Stimulated activated naive CD8-positive, alpha-beta T cell treated with anti-CD3 and anti-CD28 coated beads, Interleukin-15, Interleukin-2, amounts not matched to agents 100 ng/mL and 50 ng/mL, for 24 hours (primary cell): ENCODE measurements at regions not wholly inside any gene's neighbourhood (a gene's known extent, or its start where the extent isn't known, plus 50 kb on each side); places are given as distances from the start of the nearest gene placed in this dataset.
"Not testable (repeated sequence)": the region's sequence is repeated elsewhere in the genome, so short reads cannot be mapped to it uniquely, and the experiment has no call there.

Experiments used
- H3K27ac Mint-ChIP-seq: one replicate; pipeline ENCODE4 v1.8.0; 2021; ENCODE audit warnings: mild to moderate bottlenecking, mixed read lengths
- H3K27me3 Mint-ChIP-seq: one replicate; pipeline ENCODE4 v1.8.0; 2021; ENCODE audit warnings: mixed read lengths
- H3K36me3 Mint-ChIP-seq: one replicate; pipeline ENCODE4 v1.8.0; 2021; ENCODE audit warnings: low read depth, mixed read lengths
- H3K4me1 Mint-ChIP-seq: one replicate; pipeline ENCODE4 v1.8.0; 2021; ENCODE audit warnings: low read depth, mixed read lengths
- H3K4me3 Mint-ChIP-seq: one replicate; pipeline ENCODE4 v1.8.0; 2021; ENCODE audit warnings: mild to moderate bottlenecking, mixed read lengths
- H3K9me3 Mint-ChIP-seq: one replicate; pipeline ENCODE4 v1.8.0; 2021; ENCODE audit warnings: mixed read lengths

DNA sequence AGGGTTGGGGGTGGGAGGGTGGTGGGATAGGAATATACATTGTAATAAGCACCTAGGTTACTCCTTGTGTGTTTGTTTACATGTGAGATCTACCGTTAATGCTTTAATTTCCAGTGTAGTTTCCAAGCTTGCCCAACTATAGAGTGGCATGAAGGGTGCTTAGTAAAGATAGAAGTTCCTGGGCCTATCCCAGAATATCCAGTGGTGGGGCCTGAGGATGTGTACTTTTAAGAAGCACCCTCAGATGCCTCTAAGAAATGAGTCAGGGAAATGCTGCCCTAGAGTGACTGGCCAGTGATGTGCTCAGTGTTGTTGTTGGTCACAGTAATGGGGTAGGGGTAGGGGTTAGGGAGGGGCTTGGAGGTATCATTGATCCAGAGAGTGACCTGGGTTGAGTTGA is 141.3 kb downstream of the TSEN15 start:
- H3K27ac Mint-ChIP-seq = no peak overlapping the region
- H3K27me3 Mint-ChIP-seq = peaks cover 16% of the 10 kb centered on the region

DNA sequence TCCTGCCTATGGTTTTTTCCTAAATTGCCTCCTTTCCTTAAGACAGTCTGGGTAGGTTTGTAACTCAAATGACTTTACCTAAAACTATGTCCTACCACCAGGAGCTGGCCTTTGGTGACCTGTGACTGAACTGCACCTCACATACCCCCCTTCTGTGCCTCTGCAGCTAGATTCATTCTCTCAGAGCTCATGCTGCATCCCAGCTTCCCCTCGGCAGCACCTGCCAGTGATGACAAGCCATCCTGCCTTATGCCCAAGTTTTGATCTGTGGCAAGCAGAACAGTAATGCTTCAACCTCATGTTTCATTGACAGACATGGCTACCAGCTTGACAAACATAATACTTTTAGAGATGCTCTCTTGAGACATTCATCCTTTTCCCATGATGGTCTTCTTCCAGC is 141.9 kb downstream of the TSEN15 start:
- Mint-ChIP-seq H3K9me3 (no peaks in the 10 kb centered on the region), H3K4me1 (no peaks in the 10 kb centered on the region), H3K36me3 (no peaks in the 10 kb centered on the region), H3K27ac (no peak overlapping the region), H3K27me3 (peaks cover 16% of the 10 kb centered on the region), H3K4me3 (no peak overlapping the region)

More for the DNA sequence above, 141.3 kb downstream of the TSEN15 start:
- no peak overlapping the region for H3K4me3 Mint-ChIP-seq
- no peaks in the 10 kb centered on the region for H3K4me1 Mint-ChIP-seq
- H3K36me3 Mint-ChIP-seq = no peaks in the 10 kb centered on the region
- no peaks in the 10 kb centered on the region for H3K9me3 Mint-ChIP-seq

DNA sequence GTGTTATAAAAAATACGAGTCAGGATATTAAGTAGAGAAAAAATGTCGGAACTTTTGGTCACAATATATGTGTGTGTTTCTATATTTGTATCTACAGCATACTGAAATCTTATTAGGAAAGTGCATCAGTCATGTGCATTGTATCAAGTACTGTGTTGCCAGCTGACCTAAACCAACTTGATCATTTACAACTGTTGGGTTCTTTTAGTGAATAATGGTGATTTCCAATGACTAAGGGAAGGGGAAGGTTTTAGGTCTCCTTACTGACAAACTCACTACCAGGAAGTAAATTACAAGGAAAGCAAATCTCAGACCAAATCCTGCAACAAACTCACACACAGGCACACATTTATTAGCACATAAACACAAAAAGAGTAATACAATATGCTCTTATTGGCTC is 142.7 kb downstream of the TSEN15 start:
- Mint-ChIP-seq H3K9me3 (no peaks in the 10 kb centered on the region), H3K36me3 (no peaks in the 10 kb centered on the region), H3K4me3 (no peak overlapping the region), H3K4me1 (no peaks in the 10 kb centered on the region), H3K27ac (no peak overlapping the region), H3K27me3 (peaks cover 14% of the 10 kb centered on the region)

DNA sequence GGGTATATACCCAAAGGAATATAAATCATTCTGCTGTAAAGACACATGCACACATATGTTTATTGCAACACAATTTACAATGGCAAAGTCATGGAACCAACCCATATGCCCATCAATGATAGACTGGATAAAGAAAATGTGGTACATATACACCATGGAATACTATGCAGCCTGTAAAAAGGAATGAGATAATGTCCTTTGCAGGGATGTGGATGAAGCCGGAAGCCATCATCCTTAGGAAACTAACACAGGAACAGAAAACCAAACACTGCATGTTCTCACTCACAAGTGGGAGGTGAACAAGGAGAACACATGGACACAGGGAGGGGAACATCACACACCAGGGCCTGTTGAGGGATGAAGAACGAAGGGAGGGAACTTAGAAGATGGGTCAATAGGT is 144.2 kb downstream of the TSEN15 start:
- not testable (repeated sequence) for H3K4me1 Mint-ChIP-seq, H3K36me3 Mint-ChIP-seq, H3K4me3 Mint-ChIP-seq, H3K27ac Mint-ChIP-seq, H3K9me3 Mint-ChIP-seq
- peaks cover 10% of the 10 kb centered on the region for H3K27me3 Mint-ChIP-seq

- H3K36me3 Mint-ChIP-seq = no peaks in the 10 kb centered on the region
- no peaks in the 10 kb centered on the region for H3K9me3 Mint-ChIP-seq
- no peak overlapping the region for H3K4me3 Mint-ChIP-seq
- H3K4me1 Mint-ChIP-seq = no peaks in the 10 kb centered on the region
- no peak overlapping the region for H3K27ac Mint-ChIP-seq
- peaks cover 13% of the 10 kb centered on the region for H3K27me3 Mint-ChIP-seq
These were observed 146.3 kb downstream of the TSEN15 start for GRCh38 chr1:184197831-184198230.

DNA sequence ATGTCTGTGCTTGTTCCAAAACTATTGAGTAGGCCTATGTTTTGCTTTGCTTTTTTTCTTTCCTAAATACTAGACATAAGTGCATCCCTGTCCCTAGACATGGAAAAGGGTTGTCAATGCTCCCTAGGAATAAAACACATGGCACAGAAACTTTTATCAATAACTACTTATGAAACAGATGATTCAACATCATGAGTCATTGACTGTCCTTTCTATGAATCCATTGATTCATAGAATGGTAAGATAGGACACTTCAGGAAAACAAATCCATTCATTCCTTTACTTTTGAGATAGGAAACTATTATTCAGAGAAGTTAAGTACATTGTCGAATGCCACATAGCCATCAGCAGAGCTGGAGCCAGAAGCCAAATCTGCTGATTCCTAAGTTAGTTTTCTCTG is 147.5 kb downstream of the TSEN15 start:
- no peaks in the 10 kb centered on the region for H3K36me3 Mint-ChIP-seq
- no peaks in the 10 kb centered on the region for H3K9me3 Mint-ChIP-seq
- H3K27ac Mint-ChIP-seq = no peak overlapping the region
- peaks cover 9% of the 10 kb centered on the region for H3K27me3 Mint-ChIP-seq
- H3K4me1 Mint-ChIP-seq = no peaks in the 10 kb centered on the region
- no peak overlapping the region for H3K4me3 Mint-ChIP-seq

GRCh38 chr1:184199438-184200085 is 148.0 kb downstream of the TSEN15 start:
- peaks cover 9% of the 10 kb centered on the region for H3K27me3 Mint-ChIP-seq
- no peaks in the 10 kb centered on the region for H3K4me1 Mint-ChIP-seq
- H3K27ac Mint-ChIP-seq = no peak overlapping the region
- H3K4me3 Mint-ChIP-seq = no peak overlapping the region
- no peaks in the 10 kb centered on the region for H3K36me3 Mint-ChIP-seq
- H3K9me3 Mint-ChIP-seq = no peaks in the 10 kb centered on the region

DNA sequence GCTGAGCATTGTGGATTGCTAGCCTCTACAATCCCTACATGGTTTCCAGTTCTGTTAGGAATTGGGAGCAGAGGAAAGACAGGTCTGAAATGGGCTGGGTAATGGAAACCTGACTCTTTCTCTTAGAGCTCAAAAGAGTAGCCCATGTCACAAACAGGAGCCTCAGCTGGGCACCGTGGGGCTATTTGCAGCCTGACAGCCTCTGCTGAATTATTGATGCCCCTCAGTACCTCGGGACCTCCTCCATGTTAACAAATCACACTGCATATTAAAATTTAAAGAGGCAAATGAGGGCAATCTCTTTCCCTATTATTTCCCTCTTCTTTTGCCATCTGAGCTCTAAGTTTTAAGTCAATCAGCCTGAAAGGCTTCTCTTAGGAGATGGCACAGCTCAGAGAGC is 157.1 kb downstream of the TSEN15 start:
- Mint-ChIP-seq H3K9me3 (no peaks in the 10 kb centered on the region), H3K4me3 (no peak overlapping the region), H3K36me3 (no peaks in the 10 kb centered on the region), H3K27me3 (peaks cover 18% of the 10 kb centered on the region), H3K27ac (no peak overlapping the region), H3K4me1 (no peaks in the 10 kb centered on the region)

GRCh38 chr1:184210031-184210430 is 158.5 kb downstream of the TSEN15 start:
- Mint-ChIP-seq H3K4me3 (no peak overlapping the region), H3K9me3 (no peaks in the 10 kb centered on the region), H3K4me1 (no peaks in the 10 kb centered on the region), H3K36me3 (no peaks in the 10 kb centered on the region), H3K27me3 (peaks cover 18% of the 10 kb centered on the region), H3K27ac (no peak overlapping the region)

DNA sequence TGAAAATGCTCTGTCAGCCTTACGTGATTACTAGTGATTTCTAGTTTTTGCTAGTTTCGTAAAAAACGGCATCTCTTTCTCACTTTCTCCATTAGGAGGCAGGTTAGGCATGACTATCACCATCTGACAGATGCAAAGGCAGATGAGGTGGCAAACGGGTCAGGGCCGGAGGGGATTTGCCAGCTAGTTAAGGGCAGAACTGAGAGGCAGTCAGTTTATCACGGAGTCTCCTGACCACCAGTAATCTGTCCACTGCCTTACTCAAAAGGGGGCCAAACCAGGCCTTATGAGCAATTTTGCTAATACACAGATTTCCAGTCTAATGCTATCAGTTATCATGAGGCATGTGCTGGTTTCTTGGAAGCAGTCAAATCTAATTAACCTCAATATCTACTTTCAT is 159.3 kb downstream of the TSEN15 start:
- no peak overlapping the region for H3K27ac Mint-ChIP-seq
- H3K36me3 Mint-ChIP-seq = no peaks in the 10 kb centered on the region
- H3K4me1 Mint-ChIP-seq = no peaks in the 10 kb centered on the region
- H3K9me3 Mint-ChIP-seq = no peaks in the 10 kb centered on the region
- H3K4me3 Mint-ChIP-seq = no peak overlapping the region
- H3K27me3 Mint-ChIP-seq = peaks cover 17% of the 10 kb centered on the region

GRCh38 chr1:184212649-184213314 is 161.3 kb downstream of the TSEN15 start:
- Mint-ChIP-seq H3K27ac (no peak overlapping the region), H3K9me3 (no peaks in the 10 kb centered on the region), H3K36me3 (no peaks in the 10 kb centered on the region), H3K27me3 (peaks cover 11% of the 10 kb centered on the region), H3K4me1 (no peaks in the 10 kb centered on the region), H3K4me3 (no peak overlapping the region)

DNA sequence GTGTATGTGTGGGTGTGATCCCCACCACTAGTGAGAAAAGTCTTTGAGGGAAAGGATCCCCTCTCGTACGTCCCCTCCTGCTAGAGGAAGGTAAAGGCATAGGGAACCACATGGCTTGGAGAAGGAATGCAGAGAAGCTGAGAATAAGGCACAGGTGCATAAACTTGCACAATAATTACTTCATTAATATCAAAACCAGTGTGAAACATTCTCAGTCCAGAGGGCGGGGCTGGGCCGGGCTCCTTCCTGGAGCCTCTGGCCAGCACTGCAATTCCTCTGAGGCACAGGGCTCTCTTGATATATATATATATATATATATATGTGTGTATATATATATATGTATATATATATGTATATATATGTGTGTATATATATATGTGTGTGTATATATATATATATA is 162.6 kb downstream of the TSEN15 start:
- Mint-ChIP-seq H3K27me3 (peaks cover 7% of the 10 kb centered on the region), H3K27ac (no peak overlapping the region), H3K9me3 (no peaks in the 10 kb centered on the region), H3K4me3 (no peak overlapping the region), H3K4me1 (no peaks in the 10 kb centered on the region), H3K36me3 (no peaks in the 10 kb centered on the region)

DNA sequence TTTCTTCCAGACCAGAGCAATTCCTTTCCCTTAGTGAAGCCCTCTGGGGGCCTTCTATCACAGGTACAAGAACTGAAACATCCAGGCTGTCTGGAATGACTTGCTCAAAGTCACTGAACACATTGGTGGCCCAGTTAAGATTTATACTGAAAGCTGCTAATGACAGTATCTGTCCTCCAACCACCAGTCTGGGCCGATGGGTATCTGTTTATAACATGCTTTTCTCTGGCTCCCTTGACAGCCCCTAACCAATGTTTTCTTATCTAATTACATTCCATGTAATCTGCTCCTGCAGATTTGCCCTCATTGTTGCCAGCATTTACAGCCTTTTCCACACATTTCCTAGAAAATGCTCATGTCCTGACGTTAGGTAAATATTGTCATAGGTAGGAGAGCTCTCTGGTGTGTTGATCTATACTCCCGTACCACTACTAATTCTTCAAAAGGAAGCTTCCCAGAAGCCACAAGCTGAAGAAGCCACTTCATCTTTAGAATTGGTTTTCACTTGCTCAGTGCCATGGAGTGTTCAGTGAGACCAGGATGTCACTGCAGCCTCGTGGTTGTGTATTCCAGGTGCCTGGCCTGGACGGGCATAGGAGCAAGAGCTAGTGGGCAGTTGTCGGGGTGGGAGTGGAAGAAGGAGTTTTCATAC is 163.9 kb downstream of the TSEN15 start:
- H3K9me3 Mint-ChIP-seq = no peaks in the 10 kb centered on the region
- no peaks in the 10 kb centered on the region for H3K36me3 Mint-ChIP-seq
- peaks cover 7% of the 10 kb centered on the region for H3K27me3 Mint-ChIP-seq
- H3K4me3 Mint-ChIP-seq = no peak overlapping the region
- no peaks in the 10 kb centered on the region for H3K4me1 Mint-ChIP-seq
- H3K27ac Mint-ChIP-seq = no peak overlapping the region

DNA sequence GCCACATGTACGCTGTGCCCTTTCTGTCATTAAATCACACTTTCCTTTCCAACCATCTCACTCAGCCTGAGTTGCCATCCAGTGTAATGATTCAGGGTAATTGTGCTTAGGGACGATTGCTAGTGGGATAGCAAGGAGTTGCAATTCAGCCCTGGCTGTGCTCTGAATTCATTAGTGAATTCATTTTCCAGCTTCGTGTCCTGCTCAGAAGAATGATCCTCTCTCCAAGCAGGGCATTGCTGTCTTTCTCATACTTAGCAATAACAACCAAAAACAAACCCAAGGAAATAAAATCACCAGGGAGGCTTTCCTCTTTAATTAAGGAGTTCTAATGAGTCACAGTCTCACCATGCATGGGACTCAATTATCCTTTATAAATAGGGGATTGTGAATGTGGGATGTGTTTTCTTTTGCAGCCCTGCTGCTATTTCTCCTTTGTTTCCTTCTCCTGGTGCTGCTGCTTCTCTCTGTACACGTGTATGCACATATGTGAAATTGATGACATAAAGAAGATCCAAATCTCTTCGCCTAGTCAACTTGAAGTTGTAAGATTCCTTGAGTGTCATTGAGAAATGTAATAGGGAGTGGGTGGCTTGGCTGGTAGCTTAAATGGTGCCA is 167.0 kb downstream of the TSEN15 start:
- Mint-ChIP-seq H3K4me1 (no peaks in the 10 kb centered on the region), H3K27ac (no peak overlapping the region), H3K4me3 (no peak overlapping the region), H3K9me3 (no peaks in the 10 kb centered on the region), H3K27me3 (peaks cover 7% of the 10 kb centered on the region), H3K36me3 (no peaks in the 10 kb centered on the region)

GRCh38 chr1:184219414-184219813 is 167.4 kb upstream of the C1orf21 start:
- Mint-ChIP-seq H3K9me3 (no peaks in the 10 kb centered on the region), H3K27ac (no peak overlapping the region), H3K27me3 (peaks cover 7% of the 10 kb centered on the region), H3K4me3 (no peak overlapping the region), H3K36me3 (no peaks in the 10 kb centered on the region), H3K4me1 (no peaks in the 10 kb centered on the region)
